Activated CD8-positive, alpha-beta memory T cell treated with anti-CD3 and anti-CD28 coated beads for 36 hours (primary cell): ENCODE measurements at regions not wholly inside any gene's neighbourhood (a gene's known extent, or its start where the extent isn't known, plus 50 kb on each side); places are given as distances from the start of the nearest gene placed in this dataset.
"Not testable (repeated sequence)": the region's sequence is repeated elsewhere in the genome, so short reads cannot be mapped to it uniquely, and the experiment has no call there.

Source experiments
- CTCF ChIA-PET: fragments of 350-600 bp; sonication (Branson Sonifier 250); formaldehyde crosslinking; loops from one replicate; lab custom pipeline; 2021; ENCODE audit warnings: antibody characterized with exemption; lab: Charles Lee
- POLR2A ChIA-PET: fragments of 350-600 bp; sonication (Branson Sonifier 250); formaldehyde crosslinking; loops from one replicate; lab custom pipeline; 2021; ENCODE audit warnings: antibody characterized with exemption; lab: Charles Lee

DNA sequence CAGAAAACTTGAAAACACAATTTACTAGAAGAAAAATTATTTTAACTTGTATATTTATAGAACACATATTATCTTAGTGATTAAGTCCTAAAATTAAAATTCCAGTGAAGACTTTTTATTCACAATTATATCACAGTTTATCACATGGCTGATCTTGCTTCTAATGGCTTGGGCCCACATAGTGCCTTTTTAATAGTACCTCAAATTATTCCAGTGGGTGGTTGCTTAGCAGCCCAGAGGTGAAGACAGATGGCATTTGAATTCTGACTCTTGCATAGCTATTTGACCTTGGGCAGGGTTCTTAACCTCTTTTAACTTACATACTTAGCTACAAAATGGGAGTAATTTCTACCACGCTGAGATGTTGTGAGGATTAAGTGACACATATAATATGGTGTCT, 214.7 kb upstream of the SGO1 start:
- ChIA-PET POLR2A (interaction anchor here (0.6 kb wide), 1 partner anchor 212 kb away, joined by 3 read pairs; no protein-coding TSS in a partner anchor), CTCF (no interaction called here)

DNA sequence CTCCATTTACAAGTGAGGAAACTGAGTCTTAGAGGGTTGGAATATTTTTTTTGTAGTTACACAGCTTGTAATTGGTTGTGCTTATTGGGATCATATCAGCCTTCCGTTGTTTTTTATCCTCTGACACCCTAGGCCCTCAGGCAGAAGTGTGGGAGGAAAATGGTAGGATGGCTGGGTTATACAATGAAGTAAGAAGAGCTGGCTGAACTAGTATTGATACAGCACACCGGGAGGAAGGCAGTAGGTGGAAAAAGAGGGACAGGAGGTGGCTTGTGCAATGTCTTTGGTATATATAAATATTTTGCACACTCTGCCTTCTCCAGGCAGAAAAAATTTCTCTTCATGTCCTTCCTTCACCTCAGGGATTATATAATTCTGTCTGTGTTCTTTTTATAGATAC, 214.3 kb upstream of the SGO1 start:
- ChIA-PET POLR2A (no interaction called here), CTCF (no interaction called here)

- CTCF ChIA-PET = no interaction called here
- POLR2A ChIA-PET = no interaction called here
Measured at GRCh38 chr3:20396335-20396734, 210.3 kb upstream of the SGO1 start.

DNA sequence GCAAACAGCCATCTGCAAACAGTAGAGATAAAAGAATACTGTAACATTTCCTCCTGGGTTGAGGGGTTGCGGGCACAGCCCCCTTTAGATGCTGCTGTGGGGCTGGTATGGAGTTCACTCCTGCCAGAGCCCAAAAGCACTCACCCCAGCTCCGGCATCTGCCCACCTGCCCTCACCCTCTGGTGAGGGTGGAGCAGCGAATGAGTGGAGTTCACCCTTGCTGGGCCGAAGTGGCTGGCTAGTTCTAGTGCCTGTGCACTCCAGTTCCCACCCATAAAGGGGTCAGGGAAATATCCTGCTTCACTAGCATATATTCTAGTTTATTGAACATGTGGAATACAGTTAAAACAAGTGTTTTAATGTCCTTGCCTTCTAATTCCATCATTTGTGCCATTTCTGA, 209.7 kb upstream of the SGO1 start:
- POLR2A ChIA-PET = no interaction called here
- CTCF ChIA-PET = no interaction called here

GRCh38 chr3:20394243-20394642, 208.2 kb upstream of the SGO1 start:
- CTCF ChIA-PET = no interaction called here
- POLR2A ChIA-PET = no interaction called here

GRCh38 chr3:20391644-20392043, 205.6 kb upstream of the SGO1 start:
- POLR2A ChIA-PET = no interaction called here
- CTCF ChIA-PET = no interaction called here

DNA sequence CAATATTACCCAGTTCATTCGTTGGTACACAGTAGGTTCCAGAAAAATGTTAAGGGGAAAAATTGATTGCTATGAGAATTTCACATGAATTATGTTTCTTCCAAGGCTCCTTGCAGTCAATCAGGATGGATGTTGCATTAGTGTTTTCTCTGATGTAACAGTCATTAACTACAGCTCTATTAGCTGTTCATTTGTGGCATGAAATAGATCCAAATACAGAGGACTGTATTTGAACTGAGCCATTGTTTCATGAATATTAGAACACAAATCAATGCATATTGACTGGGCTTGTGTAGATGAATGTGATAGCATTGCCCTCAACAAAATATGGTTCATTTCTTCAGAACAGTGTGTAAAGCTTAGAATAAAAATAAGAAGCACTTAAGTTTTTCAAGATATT, 203.0 kb upstream of the SGO1 start:
- ChIA-PET CTCF (no interaction called here), POLR2A (no interaction called here)

- ChIA-PET POLR2A (no interaction called here), CTCF (no interaction called here)
Measured at GRCh38 chr3:20380295-20380694, 194.3 kb upstream of the SGO1 start.

DNA sequence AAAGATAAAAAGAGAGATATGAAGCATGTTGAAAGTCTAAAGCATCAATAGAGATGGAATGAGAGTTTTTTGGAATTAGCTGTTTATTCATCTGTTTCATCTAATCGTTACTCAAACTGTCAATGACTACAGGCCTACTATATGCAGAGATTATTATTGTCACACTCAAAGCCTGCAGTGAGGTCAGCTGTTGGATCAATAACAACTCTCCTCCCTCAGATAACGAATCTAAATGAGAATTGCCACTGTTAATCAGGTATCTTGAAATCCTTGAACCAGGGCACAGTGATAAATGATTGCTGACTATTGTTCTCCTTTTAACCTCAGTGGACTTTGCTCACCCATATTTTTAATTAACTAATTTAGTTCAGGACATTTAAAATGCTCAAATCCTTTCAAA, 192.3 kb upstream of the SGO1 start:
- POLR2A ChIA-PET = no interaction called here

GRCh38 chr3:20376665-20377217, 190.7 kb upstream of the SGO1 start:
- ChIA-PET POLR2A (no interaction called here), CTCF (no interaction called here)

More for the DNA sequence above, 192.3 kb upstream of the SGO1 start:
- CTCF ChIA-PET = no interaction called here

DNA sequence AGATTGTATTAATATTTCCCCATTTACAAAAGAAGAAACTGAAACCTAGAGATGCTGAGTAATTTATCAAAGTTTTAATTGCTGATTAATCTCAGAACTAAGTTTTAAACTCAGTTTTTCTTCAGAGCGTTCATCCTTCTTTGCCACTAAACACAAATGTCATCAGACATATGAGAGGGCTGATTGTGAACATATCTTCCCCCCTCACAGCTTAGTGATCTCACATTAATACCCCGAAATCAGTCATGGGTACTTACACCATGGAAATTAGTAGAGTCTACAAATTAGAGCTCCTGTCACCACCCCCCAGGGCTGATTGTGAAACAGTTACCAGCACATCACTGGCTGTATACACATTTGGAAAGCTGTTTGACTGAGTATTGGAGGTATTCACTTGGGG, 189.3 kb upstream of the SGO1 start:
- POLR2A ChIA-PET = no interaction called here

DNA sequence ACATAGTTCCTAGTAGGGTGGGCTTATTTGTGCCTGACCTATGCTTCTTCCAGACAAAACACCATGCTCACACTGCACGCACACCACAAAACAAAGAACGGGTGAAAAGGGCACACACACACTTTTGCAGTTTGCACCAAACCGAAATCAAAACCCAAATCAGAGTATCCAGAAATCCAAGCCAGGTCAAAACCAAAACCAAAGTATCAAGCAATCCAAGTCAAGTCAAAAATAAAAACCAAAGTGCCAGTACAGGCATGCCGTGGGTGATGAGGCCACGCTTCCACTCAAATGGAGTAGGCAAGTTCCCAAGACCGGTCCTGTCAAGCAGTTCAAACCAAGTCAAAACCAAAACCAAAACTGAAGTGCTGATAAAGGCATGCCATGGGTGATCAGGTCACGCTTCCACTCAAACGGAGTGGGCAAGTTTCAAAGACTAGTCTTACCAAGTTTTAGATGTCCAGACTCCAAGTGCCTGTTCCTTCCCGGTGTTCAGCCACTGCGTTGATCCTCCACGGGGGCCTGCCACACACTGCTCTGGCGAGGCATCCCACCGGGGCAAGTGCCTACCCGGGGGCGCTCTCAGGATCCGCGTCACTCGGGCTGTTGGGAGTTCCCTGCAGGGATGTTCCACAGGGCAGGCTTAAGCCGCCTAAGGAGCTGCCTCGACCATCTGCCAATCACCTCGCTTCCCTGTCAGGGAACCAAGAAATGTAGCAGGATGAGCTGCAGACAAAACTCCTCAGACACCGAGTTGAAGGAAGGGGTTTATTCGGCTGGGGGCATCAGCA, 184.5 kb upstream of the SGO1 start:
- CTCF ChIA-PET = not testable (repeated sequence)

More for the DNA sequence above, 189.3 kb upstream of the SGO1 start:
- CTCF ChIA-PET = no interaction called here

DNA sequence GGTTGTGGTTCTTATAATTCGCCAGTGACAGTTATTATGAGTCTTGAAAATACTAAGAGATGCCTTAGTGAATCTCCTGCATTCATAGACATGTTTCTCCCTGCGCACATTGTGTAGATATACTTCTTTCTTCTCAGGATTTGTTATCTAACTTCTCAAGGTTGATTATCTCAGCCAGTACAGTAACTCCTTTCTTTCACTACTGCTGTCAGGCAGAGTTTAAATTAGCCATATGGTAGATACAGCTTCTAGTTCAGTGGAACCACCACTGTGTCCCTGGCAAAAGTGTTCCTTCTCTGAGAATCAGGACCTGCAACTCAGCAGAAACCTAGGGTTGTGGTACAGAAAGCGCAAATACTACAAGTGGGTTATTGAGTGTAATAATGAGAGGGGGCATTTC, 175.0 kb upstream of the SGO1 start:
- CTCF ChIA-PET = no interaction called here
- POLR2A ChIA-PET = no interaction called here

More for the DNA sequence above, 184.5 kb upstream of the SGO1 start:
- POLR2A ChIA-PET = not testable (repeated sequence)

- CTCF ChIA-PET = no interaction called here
- POLR2A ChIA-PET = no interaction called here
Measured at GRCh38 chr3:20353286-20353685, 167.3 kb upstream of the SGO1 start.

- CTCF ChIA-PET = no interaction called here
- POLR2A ChIA-PET = no interaction called here
Measured at GRCh38 chr3:20352546-20353179, 166.7 kb upstream of the SGO1 start.

- CTCF ChIA-PET = no interaction called here
- POLR2A ChIA-PET = no interaction called here
Measured at GRCh38 chr3:20350449-20350848, 164.4 kb upstream of the SGO1 start.

DNA sequence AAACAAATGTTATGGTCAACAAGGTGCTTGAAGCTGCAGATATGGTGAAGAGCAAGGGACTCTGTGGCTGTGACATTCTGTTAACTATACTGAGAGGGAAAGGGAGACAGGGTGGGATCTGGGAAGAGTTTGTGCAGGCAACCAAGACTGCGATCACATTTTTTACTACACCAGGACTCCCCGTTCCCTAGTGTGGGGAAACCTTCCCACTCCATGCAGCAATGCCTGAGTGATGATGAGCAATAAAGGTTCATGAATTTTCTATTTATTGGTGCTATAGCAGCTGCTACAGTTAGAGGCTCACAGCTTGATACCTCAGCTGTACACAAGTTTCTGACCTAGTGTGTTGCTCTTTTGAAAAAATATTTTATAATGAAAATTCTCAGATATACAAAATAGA, 160.9 kb upstream of the SGO1 start:
- ChIA-PET CTCF (no interaction called here), POLR2A (no interaction called here)

GRCh38 chr3:20346369-20346768, 160.4 kb upstream of the SGO1 start:
- ChIA-PET CTCF (no interaction called here), POLR2A (no interaction called here)

- ChIA-PET POLR2A (no interaction called here), CTCF (no interaction called here)
Measured at GRCh38 chr3:20344400-20344959, 158.5 kb upstream of the SGO1 start.

DNA sequence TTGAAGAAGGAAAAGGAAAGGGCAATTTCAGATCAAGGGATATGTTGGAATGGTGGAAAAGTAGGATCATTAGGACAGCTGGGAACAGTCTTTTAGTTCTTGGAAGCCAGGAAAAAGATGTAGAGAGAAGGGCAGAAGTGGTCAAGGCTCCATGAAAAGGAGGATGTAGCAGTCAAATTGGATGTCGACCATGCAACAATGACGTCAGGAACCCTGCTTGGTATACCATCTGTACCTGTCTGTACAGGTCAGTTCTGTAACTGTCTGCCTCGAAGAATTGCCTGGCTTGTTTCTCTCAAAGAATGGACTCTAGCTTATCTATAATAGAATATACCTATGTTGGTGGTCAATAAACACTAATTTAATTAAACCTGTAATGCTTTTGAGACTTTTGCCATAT, 157.8 kb upstream of the SGO1 start:
- POLR2A ChIA-PET = no interaction called here

More for the DNA sequence above, 157.8 kb upstream of the SGO1 start:
- CTCF ChIA-PET = no interaction called here
